ENCODE measurements at regions not wholly inside any gene's neighbourhood (a gene's known extent, or its start where the extent isn't known, plus 50 kb on each side); places are given as distances from the start of the nearest gene placed in this dataset.

DNA sequence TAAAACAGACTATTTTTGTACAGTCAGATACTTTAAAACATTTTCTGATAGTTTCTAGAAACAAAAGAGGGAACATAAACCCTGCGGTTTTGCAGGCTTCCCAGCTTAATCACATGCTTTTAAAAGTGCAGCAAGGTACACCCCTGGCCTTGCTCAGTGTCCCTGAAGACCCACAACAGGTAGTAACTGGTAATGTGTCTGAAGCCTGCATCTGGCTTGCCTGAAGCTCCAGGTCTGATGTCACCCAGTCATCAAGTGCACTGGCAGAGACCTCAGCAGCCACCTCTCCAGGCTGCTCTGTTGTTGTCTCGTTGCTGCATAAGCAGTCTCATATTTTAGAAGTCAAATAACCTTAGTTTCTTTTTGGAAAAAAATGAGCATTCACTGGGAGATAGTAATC, 376.1 kb upstream of the MTPN start:
- Histone ChIP-seq H3K4me3 (no peak overlapping the region), H3K27ac (no peak overlapping the region)

DNA sequence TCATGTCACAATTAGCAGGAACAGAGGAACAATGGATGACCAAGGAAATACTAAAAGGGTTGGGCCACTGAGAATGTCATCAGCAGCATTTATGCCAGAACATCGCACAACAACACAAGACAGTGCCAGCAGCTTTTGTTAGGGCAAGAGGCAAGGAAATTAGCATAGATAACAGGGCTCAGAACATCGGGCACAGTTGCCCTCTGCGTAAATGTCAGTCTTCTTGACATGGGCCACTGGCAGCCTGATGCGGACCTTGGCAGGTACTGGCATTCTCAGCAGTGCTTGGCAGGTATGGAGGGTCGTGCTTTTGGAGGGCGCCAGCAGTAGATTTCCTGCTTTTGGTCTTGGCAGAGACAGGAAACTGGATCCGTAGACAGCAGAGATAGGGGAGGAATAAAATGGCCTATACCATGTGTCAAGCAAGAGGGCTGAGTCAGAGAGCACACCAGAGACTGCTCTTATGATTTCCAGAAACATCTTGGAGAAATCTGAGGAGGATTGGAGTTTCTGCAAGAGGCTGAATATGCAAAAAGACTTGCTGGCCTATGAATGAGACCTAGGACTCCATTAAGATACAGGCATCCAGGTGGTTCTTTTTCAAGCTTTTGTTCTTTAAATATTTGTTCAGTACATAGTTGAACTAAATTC, 371.5 kb upstream of the MTPN start:
- H3K27ac ChIP-seq, result no peak overlapping the region
- no peak overlapping the region for H3K4me3 ChIP-seq

DNA sequence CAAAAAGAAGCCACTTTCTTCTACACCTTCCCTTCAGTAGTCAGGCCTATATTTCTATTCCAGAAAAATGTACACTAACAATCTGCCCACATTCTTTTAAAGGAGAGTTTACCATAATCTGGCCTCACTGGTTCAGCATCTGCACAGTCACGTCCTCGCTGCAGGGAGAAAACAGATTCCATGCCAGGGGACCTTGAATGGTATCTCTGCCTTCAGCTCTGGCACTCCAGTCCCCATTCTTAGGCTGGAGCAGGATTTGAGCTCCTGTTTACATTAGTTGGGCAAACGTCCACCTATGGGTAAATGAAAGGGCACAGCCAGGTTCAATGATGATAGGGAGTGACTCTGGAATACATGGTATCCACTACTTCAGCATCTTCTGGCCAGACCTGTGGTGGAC, 371.0 kb upstream of the MTPN start:
- no peak overlapping the region for H3K4me3 ChIP-seq
- H3K27ac ChIP-seq, result no peak overlapping the region

DNA sequence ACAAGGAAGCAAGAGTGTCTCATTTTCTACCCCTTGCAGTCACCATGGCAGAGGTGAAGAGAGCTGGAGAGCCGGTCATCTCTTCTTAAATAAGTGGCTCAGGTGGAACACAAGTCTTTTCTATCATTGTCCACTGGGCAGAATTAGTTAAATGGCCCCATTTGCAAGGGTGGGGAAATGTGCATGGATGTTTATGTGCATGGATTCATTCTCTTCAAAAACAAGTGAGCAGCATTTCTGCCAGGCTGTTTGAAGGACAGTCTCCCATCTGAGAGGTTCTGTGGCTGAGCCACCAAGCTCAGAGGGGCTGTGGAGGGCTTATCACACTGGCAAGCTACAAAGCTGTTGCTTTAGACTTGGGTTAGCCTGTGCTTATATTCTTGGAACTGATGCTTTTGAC, 370.3 kb upstream of the MTPN start:
- Histone ChIP-seq H3K27ac (no peak overlapping the region), H3K4me3 (no peak overlapping the region)

DNA sequence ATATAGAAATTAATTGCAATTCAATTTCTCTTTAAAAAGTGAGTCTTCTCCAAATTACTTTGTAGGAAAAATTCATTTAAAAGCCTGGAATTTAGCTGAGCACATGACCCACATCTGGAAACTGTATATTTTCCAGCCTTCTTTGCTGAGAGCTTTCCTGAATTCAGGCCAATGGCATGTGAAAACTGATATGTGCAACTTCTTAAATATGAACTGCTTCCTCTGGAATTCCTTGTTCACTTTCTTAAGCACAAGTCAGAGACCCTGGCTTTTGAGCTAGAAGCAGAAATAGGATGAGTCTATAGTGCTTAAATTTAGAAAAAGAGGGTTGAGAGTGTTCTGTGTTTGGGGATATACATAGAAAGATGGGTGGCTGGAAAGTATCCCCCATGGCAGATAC, 365.1 kb upstream of the MTPN start:
- no peak overlapping the region for H3K27ac ChIP-seq
- no peak overlapping the region for H3K4me3 ChIP-seq

DNA sequence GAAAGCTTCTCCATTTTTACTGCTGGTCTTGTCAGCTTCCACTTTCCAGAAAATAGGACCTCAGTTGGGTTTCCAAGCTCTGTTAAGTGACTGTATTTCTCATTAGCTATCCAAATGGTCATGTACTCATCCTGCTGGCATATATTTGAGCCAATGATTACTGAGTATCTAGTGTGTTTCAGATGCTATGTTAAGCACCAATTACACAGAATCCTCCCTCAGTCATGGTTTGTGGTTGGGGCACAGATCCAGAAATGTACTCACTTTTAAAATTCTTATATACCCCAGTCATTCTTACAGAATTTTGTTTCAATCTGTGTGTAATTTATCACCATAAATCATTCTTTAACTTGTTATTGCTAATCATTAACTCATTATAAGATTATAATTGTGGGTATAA, 362.3 kb upstream of the MTPN start:
- H3K4me3 ChIP-seq, result no peak overlapping the region

DNA sequence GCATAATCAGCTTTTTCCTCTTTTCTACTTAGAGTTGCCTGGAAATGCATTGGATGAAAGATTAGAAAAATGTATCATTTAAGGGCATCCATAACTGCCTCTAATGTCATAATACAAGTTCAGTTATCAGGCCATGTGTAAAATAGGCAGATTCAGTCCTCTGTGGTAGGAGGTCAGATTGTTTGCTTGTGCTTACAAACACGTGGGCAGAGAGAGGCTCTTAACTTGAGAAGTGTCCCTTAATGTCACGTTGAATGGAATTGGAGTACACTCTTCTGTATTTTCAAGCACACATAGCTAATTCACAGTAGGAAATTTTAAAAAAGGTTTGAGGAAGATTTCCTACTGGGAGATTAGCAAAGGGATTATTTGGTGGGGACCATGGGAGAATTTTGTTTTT, 359.8 kb upstream of the MTPN start:
- H3K4me3 ChIP-seq, result no peak overlapping the region
- H3K27ac ChIP-seq, result no peak overlapping the region

More for the DNA sequence above, 362.3 kb upstream of the MTPN start:
- no peak overlapping the region for H3K27ac ChIP-seq

DNA sequence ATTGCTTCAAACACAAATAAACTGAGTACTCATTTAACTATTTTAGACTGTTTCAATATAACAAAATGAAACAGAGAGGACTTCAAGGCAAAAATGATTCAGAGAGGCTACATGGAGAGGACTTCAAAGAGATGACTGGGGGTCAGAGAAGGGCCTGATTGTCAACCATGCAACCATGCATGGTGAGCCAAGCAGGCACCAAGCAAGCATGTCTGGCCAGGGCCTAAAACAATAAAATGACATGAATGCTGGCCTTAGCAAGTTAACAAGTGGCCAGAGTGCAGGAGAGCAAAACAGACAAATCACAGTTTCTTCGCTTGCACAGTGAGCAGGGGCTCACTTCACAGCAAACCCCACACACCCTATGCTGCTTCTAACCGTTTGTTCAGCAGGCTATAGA, 356.5 kb upstream of the MTPN start:
- Histone ChIP-seq H3K4me3 (no peak overlapping the region), H3K27ac (no peak overlapping the region)

DNA sequence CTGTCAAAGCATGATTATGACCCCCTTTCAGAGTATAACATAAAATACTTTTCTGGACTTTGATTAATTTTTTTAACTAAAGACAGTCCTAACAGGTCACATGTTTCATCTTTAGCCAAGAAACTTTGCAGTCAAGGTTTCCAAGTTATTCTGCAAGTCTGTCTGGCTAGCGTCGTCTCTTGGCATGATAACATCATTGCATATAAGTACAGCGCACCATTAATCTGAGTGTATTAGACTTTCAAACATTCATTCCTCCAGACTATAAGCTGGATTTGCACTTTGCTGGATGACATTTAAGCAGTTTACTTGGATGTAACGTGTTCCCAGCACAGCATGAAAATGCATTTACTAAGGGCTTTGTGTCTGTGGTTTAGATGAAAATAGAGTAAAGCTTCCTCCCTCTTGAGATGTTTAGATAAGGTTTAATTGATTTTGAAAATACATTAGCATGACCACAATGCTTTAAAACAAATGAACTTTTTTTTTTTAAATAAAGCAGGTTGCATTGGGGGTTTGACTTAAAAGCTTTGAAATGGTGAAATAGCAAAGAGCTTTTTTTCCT, 349.0 kb upstream of the MTPN start:
- no peak overlapping the region for H3K4me3 ChIP-seq
- no peak overlapping the region for H3K27ac ChIP-seq

DNA sequence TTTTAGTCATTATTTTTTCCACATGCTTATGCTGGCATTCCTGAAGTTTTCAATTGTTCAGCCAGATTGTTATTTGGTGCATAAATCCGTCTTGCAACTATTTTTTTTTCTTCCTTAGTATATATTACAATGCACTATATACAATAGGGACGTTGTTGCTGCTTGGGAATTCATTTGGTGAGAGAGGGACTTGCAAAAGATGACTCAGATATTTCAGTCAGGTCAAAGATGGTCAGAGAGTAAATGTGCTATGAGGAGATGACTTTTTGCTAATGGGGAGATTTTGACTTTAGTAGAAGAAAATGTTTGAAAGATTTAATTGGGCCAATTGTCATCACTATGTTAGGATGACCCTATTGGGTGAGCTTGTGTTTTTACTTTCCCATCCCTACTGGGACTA, 348.4 kb upstream of the MTPN start:
- Histone ChIP-seq H3K4me3 (no peak overlapping the region), H3K27ac (no peak overlapping the region)

DNA sequence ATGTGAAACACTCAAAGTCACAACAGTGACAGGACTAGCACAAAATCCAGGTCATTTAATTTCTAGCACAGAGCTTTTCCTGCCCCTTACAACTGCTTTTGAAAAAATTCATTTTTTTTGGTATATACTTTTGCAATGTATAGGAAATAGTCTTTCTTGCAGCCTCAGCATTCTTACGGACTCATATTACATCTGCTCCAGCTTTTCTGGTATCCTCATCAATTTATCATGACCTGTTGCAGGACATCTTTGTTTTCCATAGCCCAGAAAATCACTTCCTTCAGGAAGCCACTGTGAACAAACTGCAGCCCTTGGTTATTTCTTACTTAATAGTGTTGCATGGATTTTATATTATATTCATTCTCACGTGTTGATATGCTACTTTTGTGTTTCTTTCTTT, 347.9 kb upstream of the MTPN start:
- no peak overlapping the region for H3K4me3 ChIP-seq
- no peak overlapping the region for H3K27ac ChIP-seq

DNA sequence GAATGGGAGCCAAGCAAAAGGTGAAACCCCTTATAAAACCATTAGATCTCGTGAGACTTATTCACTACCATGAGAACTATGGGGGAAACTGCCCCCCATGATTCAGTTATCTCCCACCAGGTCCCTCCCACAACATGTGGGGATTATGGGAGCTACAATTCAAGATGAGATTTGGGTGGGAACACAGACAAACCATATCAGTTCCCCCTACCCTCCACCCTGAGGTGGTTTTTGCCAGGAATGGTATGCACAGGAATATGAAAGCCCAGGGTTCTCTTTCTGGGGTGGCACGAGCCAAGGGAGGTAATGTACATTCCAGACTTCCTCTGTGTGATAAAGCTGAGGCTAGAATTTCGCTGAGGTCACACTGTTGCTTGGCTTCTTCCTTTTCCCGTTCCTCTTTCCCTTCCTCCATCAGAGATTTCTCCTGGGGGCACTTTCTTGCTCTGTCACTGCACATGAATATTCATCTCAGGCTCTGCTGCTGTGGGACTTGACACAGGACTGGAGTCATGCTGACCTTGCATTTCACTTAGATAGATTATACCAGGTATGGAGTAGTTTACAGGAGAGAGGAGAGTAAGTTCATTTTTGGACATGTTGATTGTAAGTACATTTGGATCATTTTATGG, 347.0 kb upstream of the MTPN start:
- no peak overlapping the region for H3K27ac ChIP-seq
- H3K4me3 ChIP-seq, result no peak overlapping the region

DNA sequence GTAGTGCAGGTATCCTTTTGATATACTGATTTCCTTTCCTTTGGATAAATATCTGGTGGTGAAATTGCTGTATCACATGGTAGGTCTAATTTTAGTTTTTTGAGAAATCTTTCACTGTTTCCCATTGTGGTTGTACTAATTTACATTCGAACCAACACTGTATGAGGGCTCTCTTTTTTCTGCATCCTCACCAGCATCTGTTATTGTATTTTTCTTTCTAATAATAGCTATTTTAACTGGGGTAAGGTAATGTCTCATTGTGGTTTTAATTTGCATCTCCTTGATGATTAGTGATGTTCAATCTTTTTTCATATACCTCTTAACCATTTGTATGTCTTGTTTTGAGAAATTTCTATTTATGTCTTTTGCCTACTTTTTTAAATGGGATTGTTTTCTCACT, 335.4 kb upstream of the MTPN start:
- no peak overlapping the region for H3K4me3 ChIP-seq

DNA sequence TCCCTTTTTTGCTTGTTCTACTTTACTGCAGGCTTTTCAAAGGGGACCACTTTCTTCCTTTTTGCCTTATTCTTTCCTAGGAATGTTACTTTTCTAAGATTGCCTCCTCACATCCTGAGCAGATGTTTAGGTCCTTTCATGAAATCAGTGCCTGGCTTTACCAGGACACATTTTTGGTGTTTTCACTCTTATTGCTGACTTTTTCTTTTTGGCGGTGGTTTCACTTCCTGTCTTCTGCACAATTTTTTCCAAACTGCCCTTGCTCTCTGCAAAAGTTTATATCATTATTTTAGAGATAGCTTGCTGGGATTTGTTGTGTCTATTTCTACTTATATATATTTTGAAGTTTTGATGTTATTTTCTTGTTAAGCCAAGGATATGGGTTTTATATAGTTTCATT, 332.2 kb upstream of the MTPN start:
- Histone ChIP-seq H3K27ac (no peak overlapping the region), H3K4me3 (no peak overlapping the region)

More for the DNA sequence above, 335.4 kb upstream of the MTPN start:
- H3K27ac ChIP-seq, result no peak overlapping the region

DNA sequence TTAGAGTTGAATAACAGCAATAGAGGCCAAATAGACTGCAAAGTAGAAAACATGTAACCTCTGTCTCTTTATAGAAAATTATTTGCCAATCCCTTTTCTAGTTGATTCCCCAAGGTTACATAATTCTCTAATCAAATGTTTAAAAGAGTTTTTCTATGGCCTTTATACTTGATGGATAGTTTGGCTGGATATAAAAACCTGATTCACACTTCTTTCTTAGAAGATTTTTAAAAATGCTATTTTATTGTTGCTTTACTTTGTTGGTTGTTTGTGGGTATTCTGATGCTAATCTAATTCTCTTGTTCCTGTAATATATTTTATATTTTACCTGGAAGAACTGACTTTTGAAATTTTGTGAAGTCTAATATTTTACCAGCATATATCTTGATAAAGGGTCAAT, 331.1 kb upstream of the MTPN start:
- no peak overlapping the region for H3K27ac ChIP-seq
- no peak overlapping the region for H3K4me3 ChIP-seq

DNA sequence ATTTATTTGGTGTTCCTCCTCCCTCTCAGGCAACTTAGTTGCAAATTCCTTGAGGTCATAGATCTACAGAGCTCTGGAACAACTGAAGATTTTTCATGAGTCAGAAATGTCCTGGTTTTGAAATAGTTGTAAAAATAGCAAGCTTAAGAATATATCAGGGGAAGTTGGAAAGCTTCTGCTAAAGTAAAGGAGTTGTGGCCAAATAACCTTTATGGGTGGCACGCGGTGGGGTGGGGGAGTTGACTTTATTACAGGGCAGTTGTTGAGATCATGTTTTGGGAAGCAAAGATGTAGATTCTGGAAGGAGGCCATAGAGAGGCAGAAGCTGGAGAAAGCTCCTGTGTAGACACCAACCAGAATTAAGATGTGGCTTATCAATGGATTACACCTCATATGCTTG, 326.0 kb upstream of the MTPN start:
- Histone ChIP-seq H3K4me3 (no peak overlapping the region), H3K27ac (no peak overlapping the region)

DNA sequence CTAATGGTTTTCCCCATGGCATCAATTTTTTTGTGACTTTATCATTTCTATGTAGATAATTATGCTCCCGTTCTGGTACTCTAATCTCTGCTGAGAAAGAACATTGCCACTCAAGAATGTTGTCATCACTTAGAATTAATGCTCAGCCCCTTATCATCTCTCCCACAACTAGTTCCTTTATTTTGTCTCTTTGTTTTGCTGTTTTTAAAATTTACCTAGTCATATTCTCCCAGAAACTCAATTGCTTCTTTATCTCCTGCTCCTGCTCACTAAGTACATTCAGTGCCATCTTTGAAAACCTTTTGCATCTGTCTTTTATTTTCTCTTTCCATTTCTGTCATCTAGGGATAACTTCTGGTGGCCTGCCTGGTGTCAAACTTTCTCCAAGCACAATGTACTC, 324.9 kb upstream of the MTPN start:
- no peak overlapping the region for H3K4me3 ChIP-seq
- no peak overlapping the region for H3K27ac ChIP-seq

DNA sequence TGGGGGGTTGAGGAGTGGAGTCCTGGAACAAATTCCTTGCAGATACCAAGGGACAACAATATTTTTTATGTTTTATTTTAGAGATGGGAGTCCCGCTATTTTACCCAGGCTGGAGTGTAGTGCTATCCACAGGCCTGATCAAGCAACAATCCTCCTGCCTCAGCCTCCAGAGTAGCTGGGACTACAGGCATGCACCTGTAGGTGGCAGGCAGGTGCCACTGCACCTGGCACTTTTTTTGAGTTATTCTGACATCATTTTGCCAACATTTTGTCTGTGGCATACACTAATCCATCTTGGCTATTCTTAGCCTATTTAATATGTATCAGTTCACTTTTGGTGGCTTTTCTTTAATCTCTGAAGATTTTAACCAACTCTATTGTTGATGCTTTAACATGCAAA, 317.8 kb upstream of the MTPN start:
- Histone ChIP-seq H3K4me3 (no peak overlapping the region), H3K27ac (no peak overlapping the region)

DNA sequence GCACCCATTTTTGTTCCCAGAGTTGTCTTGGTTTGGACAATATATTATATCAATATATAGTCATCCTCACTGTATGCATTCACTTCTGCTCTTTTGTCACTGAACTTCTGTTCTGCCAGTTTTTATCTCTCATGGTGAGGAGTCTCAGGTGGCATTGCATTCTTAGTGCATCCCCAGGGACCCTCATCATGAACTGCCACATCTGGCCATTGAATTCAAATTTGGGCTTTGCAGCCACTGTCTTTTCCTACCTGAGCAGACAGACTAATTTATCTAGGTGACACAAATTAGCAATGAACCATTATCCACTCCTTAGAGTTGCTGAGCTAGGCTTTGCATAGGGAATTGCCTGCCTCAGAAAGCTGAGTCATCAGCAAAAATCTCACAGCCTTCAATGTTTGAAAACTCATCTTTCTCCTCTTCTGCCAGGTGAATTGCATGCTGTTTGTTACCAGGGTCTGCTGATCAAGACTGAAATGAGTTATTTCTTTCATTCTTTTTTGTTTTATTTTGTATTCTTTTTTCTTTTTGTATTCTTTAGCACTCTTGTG, 316.8 kb upstream of the MTPN start:
- Histone ChIP-seq H3K4me3 (no peak overlapping the region), H3K27ac (no peak overlapping the region)

DNA sequence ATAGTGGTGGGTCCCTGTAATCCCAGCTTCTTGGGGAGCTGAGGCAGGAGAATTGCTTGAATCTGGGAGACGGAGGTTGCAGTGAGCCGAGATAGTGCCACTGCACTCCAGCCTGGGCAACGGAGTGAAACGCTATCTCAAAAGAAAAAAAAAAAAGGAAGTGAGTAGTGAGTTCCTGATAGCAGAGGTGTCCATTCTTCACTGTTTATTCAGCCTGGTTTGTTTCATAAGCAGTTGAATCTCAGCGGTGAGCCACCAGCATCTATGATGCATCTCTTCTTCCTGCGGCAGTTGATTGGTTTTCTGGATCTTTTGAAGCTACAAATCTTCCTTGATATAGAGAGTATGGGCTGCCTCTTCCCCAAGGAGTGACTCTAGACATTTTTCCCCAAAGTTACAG, 316.1 kb upstream of the MTPN start:
- Histone ChIP-seq H3K27ac (no peak overlapping the region), H3K4me3 (no peak overlapping the region)

DNA sequence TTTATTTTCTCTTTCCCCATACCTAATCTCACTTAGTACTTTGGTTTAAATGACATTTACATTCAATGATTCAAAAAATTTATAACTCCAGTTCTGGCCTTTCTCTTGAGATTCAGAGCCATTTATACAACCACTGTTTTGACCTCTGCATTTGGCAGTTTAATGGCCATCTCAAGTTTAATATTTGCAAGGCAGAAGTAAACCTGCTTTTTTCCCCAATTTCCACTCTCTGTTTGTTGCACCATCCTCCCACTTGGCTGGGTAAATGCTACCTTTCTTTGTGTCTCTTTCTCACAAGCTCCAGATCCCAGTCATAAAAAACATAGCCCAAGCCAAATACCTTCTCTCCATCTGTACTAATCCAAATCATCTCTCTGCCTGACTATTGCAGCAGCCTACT, 315.2 kb upstream of the MTPN start:
- H3K4me3 ChIP-seq, result no peak overlapping the region
- no peak overlapping the region for H3K27ac ChIP-seq

DNA sequence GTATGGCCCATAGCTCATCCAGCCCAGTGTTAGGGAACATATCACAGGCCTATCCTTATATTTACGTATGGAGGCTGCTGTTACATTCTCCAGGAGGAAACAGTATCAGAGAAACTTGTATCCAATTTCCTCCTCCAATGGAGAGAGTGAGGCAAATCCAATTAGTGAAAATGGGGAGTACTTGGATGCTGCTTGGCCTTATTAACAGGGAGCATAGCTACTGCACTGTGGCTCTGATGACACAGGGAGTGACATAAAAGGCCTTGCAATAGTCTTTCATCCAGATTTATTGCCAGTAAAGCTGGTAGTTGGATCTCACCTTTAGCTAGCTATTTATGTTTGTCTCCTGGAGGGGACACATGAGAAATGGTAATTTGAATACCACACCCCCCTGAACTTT, 313.2 kb upstream of the MTPN start:
- no peak overlapping the region for H3K27ac ChIP-seq
- H3K4me3 ChIP-seq, result no peak overlapping the region

Measured in skin epidermis (tissue), 12 donors.